ENCODE measurements at regions not wholly inside any gene's neighbourhood (a gene's known extent, or its start where the extent isn't known, plus 50 kb on each side); places are given as distances from the start of the nearest gene placed in this dataset.

GRCh38 chr2:52934920-52935640 lies 832.5 kb upstream of the CHAC2 start:
- no peak for TF ChIP-seq CTCF (conservative IDR thresholded peaks at IDR 0.05)
- TF ChIP-seq EZH2 (IDR thresholded peaks at IDR 0.05; ENCODE audit: low read depth): no peak

All from PC-9 (cell line).